ENCODE measurements at regions not wholly inside any gene's neighbourhood (a gene's known extent, or its start where the extent isn't known, plus 50 kb on each side); places are given as distances from the start of the nearest gene placed in this dataset.

DNA sequence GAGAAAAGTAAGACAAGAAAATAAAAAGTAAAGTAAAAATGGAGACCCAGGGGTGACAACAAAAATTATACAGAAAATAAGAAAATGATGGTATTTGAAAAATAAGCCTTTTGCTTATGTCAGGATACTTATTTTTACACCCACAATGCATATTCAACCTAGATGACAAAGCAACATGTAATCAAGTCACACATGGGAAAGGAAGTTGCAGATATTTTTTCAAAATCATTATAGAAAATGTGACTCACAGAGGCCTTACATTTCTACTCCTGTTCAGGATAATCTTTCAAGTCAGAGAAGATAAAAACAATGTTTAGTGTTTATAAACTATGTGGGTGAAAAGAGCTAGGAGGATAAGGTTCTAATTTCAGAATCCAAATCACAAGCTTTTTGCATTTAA is 275.3 kb upstream of the UBE2E3 start:
- TF ChIP-seq EZH2 (IDR thresholded peaks at IDR 0.05; ENCODE audit: borderline replicate concordance, low read depth, low read length, poor library complexity, severe bottlenecking) = no peak
- no peak for TF ChIP-seq CTCF (conservative IDR thresholded peaks at IDR 0.05; ENCODE audit: low read depth, low read length)

Measured in A673 (cell line).